ENCODE measurements at regions not wholly inside any gene's neighbourhood (a gene's known extent, or its start where the extent isn't known, plus 50 kb on each side); places are given as distances from the start of the nearest gene placed in this dataset.
"Not testable (repeated sequence)": the region's sequence is repeated elsewhere in the genome, so short reads cannot be mapped to it uniquely, and the experiment has no call there.

DNA sequence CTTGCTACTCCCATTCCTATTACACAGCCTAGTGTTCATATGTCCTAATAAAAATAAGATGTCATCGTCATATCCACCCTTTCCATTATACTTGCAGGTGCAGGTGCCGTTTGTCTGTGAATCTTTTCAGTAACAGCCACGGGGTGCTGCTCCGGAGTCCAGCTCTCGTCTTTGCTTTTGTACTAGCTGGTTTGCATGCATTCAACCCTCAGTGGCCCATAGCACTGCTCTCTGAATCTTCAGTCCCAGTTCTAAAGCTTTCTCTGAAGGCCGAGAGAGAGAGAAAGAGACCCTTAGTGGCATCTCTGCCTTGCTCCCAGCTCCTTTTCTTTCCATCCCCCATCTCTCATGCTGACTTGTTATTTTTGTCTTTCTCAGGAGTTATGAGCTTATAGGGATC is 468.5 kb downstream of the TMEM232 start:
- no peak for DNase-seq

DNA sequence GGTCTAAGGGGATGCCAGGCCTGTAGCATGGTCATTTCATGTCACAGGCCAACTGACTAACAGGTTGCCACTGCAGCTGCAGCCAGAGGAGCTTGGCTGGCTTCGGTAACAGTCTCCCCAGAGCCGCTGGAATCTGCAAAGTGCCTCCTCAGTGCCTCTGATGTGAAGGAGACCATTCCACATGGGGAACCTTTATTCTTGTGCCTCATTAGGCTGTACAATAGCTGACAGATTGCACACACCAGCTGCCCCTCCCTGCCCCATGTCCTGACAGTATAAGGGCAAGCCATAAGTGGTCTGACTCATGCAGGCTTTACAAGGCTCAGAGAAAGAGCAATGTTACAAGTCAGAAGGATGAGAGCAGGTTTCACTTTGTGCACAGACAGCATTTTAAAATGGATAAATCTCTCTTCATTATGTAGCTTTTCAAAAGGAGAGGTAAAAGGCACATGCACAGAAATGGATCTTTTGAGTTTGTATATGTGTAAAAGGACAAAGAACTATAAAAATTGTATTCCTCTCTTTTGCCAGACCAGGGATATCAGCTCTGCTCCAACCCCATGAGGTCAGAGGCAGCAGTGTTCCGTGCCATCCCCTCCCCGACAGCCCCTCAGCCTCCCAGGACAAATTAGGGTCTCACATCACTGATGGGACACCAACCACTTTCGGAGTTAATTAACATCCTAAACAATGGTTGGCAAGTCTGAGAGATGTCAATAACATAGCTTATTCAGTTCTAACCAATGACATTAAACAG is 467.8 kb downstream of the TMEM232 start:
- peak; percentile 21 for DNase-seq

DNA sequence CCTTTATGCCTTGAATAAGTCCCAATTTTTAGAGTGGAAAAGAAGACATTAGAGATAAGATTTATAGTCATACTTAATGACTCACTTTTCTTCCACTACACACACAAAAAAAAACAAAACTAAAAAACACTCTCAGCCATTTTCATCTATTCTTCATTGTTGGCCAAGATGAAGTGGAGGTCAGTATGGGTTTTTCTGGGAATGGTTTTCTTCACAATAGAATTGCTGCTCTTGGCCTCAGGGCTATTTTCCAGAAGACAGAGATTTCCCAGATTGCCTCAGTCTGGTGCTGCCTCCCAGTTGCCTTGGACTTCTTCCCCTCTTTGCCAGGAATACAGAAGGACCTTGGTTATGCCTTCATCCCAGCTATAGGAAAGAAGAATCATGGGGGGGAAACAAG is 463.7 kb downstream of the TMEM232 start:
- no peak for DNase-seq

DNA sequence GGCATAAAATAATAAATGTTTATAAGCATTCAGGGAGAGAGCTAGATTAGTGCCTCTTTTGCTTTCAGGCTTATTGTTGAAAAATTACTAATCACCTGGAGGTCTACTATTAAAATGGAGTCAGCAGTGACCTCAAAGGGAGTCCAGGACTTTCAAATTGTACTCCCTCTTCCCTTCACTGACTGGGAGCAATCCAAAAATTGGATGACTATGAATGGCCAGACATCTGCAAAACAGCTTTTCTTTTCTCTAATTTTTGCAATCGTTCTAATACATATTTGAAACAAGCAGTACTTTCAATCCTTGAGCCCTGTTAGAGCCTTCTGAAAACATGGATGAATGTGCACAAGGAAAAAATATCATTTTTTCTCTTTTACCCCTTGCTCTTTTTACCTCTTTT is 461.8 kb downstream of the TMEM232 start:
- DNase-seq, result no peak

DNA sequence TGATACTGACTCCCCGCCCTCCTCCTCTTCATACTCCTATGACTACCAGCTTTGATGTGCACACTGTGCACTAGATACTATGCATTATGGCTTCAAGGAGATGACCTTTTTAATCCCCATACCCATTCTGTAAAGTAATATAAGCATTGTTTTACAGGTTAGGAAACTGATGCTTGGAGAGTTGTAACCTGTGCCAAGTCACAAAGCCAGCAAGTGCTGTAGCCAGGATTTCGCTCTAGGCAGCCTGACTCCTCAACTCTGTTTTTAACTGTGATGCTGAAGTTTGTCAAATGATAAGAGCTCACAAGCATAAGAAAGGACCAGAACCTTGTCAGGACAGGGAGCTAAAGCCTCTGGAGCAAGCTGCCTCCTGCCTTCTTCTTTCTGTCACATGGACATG is 461.3 kb downstream of the TMEM232 start:
- no peak for DNase-seq

DNA sequence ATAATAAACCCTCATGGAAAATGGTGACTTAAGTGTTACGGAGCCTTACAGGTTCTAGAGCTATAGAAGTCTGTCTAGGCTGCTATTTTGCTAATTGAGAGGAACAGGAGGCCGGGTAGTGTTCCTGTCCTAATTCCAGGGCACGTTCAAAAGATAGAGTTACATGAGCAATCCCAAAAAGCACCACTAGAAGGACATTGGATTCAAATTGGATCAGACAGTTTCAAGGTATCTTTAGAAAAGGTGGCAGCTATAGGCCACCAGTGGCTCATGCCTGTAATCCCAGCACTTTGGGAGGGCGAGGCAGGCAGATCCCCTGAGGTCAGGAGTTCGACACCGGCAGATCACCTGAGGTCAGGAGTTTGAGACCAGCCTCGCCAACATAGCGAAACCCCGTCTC is 458.8 kb downstream of the TMEM232 start:
- no peak for DNase-seq

DNA sequence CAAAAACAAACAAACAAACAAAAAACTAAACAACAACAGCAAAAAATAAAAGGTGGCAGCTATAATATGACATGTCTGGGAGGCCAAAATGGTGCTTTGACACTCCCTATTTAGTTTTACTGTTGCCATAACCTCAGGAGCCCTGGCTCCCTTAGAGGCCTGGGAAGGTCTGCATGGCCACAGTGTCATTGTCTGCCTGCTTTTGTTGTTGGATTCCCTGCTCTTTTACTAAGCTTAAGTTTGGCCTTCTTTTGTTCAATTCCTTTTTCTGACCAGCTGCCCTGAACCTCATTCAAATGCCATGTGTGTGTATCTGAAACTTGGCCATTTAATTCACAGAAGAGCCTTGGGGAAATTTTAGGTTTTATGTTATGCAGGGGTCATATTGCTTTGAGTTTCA is 458.2 kb downstream of the TMEM232 start:
- DNase-seq, result no peak

DNA sequence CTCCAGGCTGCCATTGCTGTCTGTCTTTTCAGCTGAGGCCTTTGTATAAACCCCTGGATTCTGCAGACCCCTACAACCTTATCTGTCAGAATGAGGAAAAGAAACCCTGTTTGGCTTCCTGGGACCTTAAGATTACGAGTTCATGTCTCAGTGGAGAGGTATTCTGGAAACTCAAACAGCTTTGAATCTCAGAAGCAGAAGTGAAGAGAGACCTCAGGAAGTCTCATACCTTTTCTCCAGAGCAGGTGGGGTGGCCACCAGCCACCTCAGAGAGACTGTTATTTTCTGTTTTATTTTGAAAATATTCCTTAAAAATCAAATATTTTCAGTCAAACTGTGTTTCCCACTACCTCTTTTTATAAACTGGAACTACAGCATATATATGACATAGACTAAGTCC is 457.5 kb downstream of the TMEM232 start:
- no peak for DNase-seq

DNA sequence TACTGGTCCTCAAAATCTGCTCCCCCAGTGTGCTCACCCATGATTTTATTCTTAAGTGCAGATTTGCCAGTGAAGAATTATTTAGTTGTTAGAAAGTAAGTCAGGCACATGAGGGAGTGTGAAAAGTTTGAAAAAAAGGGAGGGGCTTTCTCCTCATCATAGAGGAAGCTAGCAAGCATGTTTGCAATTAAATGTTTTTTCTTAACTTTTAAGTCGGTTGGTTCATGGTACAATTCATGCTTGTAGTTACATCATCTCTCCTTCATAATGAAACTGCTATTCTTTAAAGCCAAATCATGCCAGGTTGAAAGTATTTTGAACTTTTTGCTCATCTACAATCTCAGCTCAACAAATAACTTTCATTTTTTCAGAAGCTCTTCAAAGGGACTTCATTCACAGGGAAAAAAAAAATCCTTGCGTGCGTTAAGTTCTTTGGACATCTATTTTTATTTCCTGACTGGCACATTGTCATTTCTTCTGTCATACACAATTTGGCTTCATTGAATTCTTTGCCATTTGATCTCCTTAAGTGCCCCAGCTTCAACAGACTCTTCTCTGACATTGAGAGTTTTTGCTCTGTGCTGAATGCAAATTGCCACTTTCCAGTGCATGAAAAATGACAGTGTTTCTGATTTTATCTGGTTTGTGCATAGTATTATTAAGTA is 456.9 kb downstream of the TMEM232 start:
- no peak for DNase-seq

DNA sequence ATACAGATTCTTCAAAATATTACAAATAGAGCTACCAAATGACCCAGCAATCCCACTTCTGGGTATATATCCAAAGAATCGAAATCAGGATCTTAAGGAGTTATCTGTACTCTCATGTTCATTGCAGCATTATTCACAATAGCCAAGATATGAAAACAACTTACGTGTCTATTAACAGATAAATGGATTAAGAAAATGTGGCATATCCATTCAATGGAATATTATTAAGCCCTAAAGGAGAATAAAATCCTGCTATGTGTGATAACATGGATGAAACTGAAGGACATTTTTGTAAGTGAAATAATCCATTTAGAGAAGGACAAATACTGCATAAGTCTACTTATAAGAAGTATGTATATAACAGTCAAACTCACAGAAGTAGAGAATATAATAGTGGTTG is 450.6 kb downstream of the TMEM232 start:
- DNase-seq, result no peak

DNA sequence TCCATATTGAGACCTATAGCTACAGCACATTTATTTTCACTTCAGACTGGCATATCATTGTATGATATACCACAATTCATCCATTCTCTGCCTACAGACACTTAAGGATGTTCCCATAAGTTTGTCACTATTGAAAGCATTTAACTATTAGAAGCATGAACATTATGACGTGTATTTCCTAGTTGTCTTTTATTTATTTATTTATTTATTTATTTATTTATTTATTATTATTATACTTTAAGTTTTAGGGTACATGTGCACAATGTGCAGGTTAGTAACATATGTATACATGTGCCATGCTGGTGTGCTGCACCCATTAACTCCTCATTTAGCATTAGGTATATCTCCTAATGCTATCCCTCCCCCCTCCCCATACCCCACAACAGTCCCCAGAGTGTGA is 448.0 kb downstream of the TMEM232 start:
- DNase-seq, result not testable (repeated sequence)

DNA sequence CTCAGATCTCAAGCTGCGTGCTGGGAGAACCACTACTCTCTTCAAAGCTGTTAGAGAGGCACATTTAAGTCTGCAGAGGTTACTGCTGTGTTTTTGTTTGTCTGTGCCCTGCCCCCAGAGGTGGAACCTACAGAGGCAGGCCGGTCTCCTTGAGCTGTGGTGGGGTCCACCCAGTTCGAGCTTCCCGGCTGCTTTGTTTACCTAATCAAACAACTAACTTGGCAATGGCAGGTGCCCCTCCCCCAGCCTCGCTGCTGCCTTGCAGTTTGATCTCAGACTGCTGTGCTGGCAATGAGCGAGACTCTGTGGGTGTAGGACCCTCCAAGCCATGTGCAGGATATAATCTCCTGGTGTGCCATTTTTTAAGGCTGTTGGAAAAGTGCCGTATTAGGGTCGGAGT is 442.4 kb downstream of the TMEM232 start:
- not testable (repeated sequence) for DNase-seq

DNA sequence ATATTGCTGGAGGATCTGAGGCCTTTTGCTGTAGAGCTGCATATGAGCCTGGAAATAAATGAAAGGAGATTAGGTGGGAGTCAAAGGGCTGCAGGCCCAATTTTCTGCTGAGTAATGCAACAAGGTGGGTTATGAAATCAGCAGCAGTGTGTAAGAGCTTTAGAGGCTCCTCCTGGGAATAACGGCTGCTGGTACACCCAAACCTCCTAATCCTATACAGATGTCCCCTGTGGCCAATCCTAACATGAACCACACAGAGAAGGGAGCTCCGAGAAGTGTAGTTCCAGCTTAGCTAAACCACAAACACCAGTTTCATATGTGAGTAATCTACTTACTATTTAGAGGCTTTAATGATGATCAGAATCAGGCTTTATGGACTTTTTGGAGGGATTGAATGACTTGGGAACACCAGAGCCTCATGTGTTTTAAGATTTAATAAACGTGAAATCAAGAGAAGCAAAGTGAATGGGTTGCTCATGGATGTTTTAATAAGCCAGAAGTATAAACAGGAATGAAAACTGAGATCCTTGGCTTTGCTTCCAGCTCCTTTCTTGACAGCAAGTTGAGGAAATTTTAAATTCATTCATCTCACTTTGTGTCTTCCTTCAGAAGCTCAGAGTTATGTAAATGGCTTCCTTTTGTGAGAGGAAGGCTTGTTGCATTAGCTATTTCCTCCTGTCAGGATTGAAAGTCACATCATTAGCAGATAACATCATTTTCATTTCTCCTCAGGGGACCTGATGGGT is 437.5 kb downstream of the TMEM232 start:
- DNase-seq, result no peak

DNA sequence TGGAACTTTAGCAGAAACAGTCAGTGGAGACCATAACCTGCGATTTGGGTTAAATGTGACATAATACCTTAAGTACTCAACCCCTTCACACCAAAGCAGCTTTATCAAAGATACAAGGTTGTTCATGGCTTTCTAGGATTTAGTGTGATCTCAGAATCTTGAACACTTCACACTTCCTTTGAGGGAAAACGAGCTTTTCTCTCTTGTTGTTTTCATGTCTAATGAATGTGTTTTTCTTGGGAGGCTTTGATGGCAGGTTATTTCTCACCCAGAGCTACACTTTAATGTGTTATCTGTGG is 437.0 kb downstream of the TMEM232 start:
- no peak for DNase-seq

DNA sequence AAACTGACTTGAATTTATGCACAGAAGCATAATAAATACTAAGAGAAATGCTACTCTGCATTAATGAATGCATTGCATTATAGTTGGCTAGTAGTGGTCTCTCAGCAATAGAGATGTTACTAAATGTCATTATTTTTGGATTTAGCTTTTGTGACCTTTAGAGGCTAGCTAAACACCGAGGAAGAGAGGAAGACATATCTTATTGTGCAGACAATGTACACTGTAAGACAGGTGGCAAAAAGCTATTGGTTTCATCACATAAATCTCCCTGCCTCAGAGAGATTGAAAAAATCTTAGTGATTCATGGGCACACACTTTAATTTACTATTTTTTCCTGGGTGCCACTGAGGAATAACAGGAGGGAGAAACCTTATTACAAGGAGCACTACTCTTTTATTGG is 435.9 kb downstream of the TMEM232 start:
- no peak for DNase-seq

DNA sequence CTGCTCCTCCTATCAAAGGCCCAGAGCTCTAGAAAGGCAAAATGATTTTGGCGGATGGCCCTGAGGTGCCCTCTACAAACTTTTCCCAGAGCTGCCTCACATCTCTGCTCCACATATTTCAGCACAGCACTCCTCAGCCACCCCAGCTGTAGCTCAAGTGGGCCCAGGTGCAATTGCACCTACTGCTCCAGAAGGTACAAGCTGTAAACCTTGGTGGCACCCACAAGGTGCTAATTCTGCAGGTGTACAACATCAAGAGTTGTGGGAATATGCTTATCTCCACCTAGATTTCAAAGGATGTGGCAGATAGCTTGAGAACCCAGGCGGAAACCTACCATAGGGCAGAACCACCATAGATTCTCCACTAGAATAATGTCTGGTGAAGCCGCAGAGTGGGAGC is 432.2 kb downstream of the TMEM232 start:
- DNase-seq, result no peak

DNA sequence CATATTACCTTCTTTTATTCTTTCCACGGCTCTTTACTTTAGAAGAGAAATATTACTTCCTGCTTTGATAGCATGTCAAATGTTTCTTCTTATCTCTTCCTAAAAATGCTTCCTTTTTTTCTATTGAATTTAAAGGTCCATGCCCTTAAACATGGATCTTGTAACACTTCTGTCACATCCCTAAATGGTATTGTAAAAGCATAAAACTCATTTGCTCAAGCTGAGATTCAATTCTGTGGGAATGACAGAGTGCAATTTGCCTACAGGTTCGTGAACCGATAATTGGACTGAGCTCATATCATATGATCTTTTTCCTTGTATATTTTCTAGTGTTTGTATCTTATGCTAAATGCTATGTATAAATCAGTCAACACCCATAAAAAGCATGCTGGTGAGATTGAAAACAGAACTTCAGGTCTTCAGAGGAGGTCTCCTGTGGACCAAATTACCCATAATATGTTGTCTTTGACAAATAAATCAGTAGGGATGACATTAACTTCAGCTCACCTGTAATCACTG is 429.3 kb downstream of the TMEM232 start:
- DNase-seq, result no peak

DNA sequence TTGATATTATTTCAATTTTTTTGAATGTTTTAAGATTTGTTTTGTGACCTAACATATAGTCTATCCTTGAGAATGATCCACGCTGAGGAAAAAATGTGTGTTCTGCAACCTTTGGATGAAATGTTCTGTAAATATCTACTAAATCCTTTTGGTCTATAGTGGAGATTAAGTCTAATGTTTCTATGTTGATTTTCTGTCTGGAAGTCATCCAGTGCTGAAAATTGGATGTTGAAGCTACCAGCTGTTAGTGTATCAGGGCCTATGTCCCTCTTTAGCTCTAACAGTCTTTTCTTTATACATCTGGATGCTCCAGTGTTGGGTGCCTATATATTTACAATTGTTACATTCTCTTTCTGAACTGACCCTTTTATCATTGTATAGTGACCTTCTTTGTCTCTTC is 422.3 kb downstream of the TMEM232 start:
- no peak for DNase-seq

DNA sequence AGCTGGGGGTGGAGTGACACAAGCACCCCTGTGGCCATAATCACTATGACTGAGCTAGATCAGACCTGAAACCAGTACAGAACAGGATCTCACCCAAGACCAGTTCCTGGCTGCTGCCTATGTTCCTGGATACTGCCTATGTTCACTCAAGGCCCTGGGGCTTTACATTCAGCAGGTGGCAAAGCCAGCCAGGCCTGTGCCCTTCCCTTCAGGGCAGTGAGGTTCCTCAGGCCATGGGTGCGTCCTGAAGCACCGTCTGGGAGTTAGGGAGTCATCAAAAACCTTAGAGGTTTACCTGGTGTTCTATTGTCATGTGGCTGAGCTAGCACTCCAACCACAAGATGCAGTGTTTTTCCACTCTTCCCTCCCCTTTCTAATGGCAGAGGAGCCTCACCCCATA is 419.8 kb downstream of the TMEM232 start:
- DNase-seq, result no peak

DNA sequence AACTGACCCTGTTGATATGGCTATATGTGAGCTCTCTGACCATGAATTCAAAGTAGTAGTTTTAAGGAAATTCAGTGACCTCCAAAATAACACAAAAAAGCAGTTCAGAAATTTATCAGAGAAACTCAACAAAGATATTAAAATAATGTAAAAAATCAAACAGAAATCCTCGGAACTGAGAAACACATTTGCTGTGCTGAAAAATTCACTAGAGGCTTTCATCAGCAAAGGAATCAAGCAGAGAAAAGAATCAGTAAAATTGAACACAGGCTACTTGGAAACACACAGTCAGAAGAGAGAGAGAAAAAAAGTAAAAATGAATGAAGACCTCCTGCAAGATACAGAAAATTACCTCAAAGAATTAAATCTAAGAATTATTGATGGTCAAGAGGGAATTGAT is 417.2 kb downstream of the TMEM232 start:
- no peak for DNase-seq

DNA sequence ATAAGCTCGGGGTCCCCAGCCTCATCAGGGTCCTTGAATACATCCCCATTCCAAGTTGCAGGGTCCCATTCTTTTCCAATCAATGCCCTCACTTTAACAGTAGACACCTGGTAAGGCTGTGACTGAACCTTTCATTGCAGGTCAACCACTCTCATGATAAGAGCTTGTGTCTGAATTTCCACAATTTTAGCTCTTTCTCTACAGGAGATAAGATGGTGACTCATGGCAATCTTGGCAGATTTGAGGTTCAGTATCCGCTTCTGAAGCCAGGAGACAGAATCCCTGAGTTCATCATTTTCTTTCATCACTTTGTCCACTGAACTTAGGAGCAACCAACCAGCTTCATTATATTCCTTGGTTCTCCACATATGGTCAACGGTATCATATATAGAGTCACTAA is 409.9 kb downstream of the TMEM232 start:
- not testable (repeated sequence) for DNase-seq

DNA sequence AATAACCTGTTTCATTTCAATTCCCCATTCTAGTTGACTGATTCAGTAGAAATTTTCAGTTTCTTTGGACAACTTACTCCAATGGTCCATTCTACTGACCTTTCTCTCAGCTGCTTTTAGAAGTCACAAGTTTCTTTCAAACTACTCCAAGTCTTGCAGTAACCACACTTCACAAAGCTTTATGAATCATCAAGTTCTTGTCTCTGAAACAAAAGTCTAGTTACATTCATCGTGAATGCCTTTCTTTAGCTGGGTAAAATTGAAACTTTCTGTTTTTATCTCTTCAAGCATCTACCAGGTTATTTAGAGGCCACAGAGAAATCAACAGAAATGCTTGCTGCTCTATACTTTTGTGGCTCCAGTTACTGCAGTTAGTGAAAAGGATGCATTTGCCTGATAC is 405.4 kb downstream of the TMEM232 start:
- no peak for DNase-seq

DNA sequence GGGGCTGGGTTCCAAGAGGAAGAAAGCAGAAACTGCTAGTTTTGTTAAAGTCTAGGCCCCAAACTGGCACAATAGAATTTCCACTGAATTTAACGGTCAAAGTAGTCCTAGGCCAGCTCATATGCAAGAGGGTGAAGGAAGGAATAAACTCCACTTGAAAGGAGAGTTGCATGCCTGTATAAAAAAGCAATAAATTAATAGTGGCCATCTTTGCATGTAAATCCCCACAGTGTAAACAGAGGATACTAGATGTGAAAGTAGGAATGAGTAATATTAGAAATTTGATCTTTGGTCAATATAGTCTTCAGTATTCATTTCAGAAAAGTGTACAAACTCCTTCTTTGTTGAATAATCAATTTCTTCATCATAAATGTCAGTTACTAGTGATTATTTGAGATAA is 403.1 kb downstream of the TMEM232 start:
- no peak for DNase-seq

DNA sequence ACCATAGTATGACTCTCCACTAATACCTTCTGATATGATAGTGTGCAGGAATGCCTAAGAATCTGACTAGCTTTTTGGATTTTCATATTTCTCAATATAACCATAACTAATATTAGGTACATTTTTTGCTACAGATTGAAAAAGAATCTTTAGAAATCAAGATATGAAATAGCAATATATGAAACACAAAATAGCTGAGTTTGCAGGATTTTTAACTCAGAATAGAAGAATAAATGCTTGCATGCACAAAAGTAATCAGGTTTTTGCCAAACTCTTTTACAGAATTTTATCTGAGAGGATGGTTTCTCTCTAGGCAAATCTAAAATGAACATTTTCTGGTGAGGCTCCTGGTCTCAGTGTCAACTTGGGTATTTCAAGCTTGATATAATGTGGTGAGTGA is 402.6 kb downstream of the TMEM232 start:
- no peak for DNase-seq
